Transverse colon (tissue), 4 donors: ENCODE measurements at regions not wholly inside any gene's neighbourhood (a gene's known extent, or its start where the extent isn't known, plus 50 kb on each side); places are given as distances from the start of the nearest gene placed in this dataset.

Experiments used
- DNase-seq: peaks from one replicate; pipeline ENCODE4 v3.0.0-alpha.2; 2019
- H3K27ac ChIP-seq, 4 donors: fragments of 200-600 bp; sonication (generic); 2 replicates each; pipeline ENCODE4 v1.5.1; 2016 to 2018; ENCODE audit warnings: inconsistent platforms in 4 of 4
- H3K27me3 ChIP-seq: fragments of 200-600 bp; sonication (generic); 2 replicates; pipeline ENCODE4 v1.5.1; 2017; ENCODE audit warnings: inconsistent platforms
- H3K36me3 ChIP-seq, 4 donors: fragments of 200-600 bp; sonication (generic); 2 replicates each; pipeline ENCODE4 v1.5.1; 2017 to 2019; ENCODE audit warnings: inconsistent platforms in 4 of 4
- H3K4me1 ChIP-seq, 4 donors: fragments of 200-600 bp; sonication (generic); 2 replicates each; pipeline ENCODE4 v1.5.1; 2017 to 2020; ENCODE audit warnings: inconsistent platforms in 4 of 4
- H3K4me3 ChIP-seq, 4 donors: fragments of 200-600 bp; sonication (generic); 1 replicate in 1 of 4; 2 replicates in 3 of 4; pipeline versions ENCODE4 v1.5.1 to v1.6.1; 2017 to 2019; ENCODE audit warnings: inconsistent platforms in 4 of 4
- H3K9me3 ChIP-seq, 2 donors: fragments of 200-600 bp; sonication (generic); 2 replicates each; pipeline ENCODE4 v1.5.1; 2017 to 2019; ENCODE audit warnings: inconsistent platforms in 2 of 2
- EP300 ChIP-seq: sonication (generic); formaldehyde crosslinking; IDR thresholded peaks from one replicate; pipeline ENCODE4 v1.6.1; 2017; ENCODE audit warnings: antibody characterized with exemption, low read depth
- POLR2A ChIP-seq: fragments of 450-650 bp; IDR thresholded peaks from one replicate; pipeline ENCODE4 v1.6.1; 2016; ENCODE audit warnings: antibody characterized with exemption, mild to moderate bottlenecking, moderate library complexity
- POLR2AphosphoS5 ChIP-seq, 3 donors: sonication (generic); formaldehyde crosslinking; IDR thresholded peaks; one replicate each; pipeline ENCODE4 v1.6.1; 2016; ENCODE audit warnings: antibody characterized with exemption in 3 of 3
- WGBS, 2 donors: methylation state at CpG; one replicate each; pipeline ENCODE4 v1.1.5; 2018; ENCODE audit warnings: low coverage in 1 of 2; 5-methylcytosine and 5-hydroxymethylcytosine counted together
- in situ Hi-C, 4 donors: fragments of 200-750 bp; cut with MboI; loops; one replicate each; pipeline versions ENCODE4 v1.15.0 to v1.15.1; 2017; ENCODE audit warnings: low sequenced_read_pairs in 3 of 4, low pct_ligation_motif_present in 1 of 4, low pct_unique_long_range_greater_than_20kb in 1 of 4
- intact Hi-C: fragments of 100-400 bp; cut with DNase I; formaldehyde crosslinking; loops from one replicate; pipeline ENCODE4 v1.15.1; 2023; ENCODE audit warnings: low total_unique reads
- TF ChIP-seq, protein P1 (sequence below), 5 experiments: fragments of 200-600 bp in 3 of 5; fragments of 450-650 bp in 2 of 5; sonication (generic) in 3 of 5; IDR thresholded peaks; 1 replicate in 2 of 5; 2 replicates in 3 of 5; pipeline ENCODE4 v1.5.1; 2016 to 2017; ENCODE audit warnings: antibody characterized with exemption in 5 of 5, inconsistent platforms in 3 of 5, mild to moderate bottlenecking in 2 of 5, moderate library complexity in 1 of 5

GRCh38 chr20:57774951-57775350 lies 65.1 kb upstream of the PMEPA1 start:
- Histone ChIP-seq H3K27ac (no peak overlapping the region), H3K9me3 (no peaks in the 10 kb centered on the region), H3K4me3 (no peak overlapping the region), H3K4me1 (peaks cover 0 to 3% (median 0%) of the 10 kb centered on the region in 4 donors), H3K27me3 (no peaks in the 10 kb centered on the region), H3K36me3 (no peaks in the 10 kb centered on the region)
- TF ChIP-seq EP300 (no peak), POLR2AphosphoS5 (IDR thresholded peaks at IDR 0.05) (no peak), POLR2A (no peak)
- TF ChIP-seq, protein P1, sequence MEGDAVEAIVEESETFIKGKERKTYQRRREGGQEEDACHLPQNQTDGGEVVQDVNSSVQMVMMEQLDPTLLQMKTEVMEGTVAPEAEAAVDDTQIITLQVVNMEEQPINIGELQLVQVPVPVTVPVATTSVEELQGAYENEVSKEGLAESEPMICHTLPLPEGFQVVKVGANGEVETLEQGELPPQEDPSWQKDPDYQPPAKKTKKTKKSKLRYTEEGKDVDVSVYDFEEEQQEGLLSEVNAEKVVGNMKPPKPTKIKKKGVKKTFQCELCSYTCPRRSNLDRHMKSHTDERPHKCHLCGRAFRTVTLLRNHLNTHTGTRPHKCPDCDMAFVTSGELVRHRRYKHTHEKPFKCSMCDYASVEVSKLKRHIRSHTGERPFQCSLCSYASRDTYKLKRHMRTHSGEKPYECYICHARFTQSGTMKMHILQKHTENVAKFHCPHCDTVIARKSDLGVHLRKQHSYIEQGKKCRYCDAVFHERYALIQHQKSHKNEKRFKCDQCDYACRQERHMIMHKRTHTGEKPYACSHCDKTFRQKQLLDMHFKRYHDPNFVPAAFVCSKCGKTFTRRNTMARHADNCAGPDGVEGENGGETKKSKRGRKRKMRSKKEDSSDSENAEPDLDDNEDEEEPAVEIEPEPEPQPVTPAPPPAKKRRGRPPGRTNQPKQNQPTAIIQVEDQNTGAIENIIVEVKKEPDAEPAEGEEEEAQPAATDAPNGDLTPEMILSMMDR (IDR thresholded peaks at IDR 0.05), result no peak
- intact Hi-C loops, result no loop called here
- in situ Hi-C loops, result no loop called here
- 90% methylated on average over 5 of the region's 5 CpGs; no CpG with 5 or more reads in 1 of the 2 donors for WGBS, 2 donors
- no peak for DNase-seq

DNA sequence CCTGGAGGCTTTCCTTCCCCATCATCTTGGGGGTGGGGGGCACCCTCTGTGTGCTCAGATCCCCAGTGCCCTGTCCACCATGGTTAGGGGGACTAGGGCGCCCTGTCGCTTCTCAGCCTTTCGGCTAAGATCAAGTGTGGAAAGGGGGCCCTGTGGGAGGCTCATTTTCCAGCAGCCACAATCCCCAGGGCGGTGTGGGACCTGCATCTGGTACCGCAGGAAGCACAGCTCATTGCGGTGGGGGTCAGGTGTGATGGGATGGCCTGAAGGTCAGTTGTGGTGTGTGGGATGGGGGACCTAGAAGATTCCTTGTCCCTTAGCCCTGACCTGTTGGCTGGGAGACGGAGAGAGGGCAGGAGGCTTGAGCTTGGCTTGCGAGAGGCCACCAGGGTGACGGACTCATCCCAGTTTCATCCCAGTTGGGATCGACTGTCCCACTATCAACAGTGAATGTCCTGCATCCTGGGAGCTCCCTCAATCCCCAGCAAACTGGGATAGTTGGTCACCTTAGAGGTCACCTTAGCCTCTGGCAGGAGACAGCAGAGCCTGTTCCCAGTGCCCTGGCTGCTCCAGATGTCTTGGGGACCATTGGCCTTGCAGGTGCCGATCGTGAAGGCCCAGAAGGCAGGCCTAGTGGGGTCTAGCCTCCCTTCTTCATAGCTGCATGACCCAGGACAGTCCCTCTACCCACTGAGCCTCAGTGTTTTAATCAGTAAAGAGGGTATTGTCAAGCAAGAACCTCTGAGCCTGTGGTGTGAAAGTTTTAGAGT lies 64.5 kb upstream of the PMEPA1 start:
- Histone ChIP-seq H3K4me3 (no peak overlapping the region), H3K36me3 (no peaks in the 10 kb centered on the region), H3K27ac (no peak overlapping the region), H3K27me3 (no peaks in the 10 kb centered on the region), H3K4me1 (peaks cover 0 to 3% (median 0%) of the 10 kb centered on the region in 4 donors), H3K9me3 (no peaks in the 10 kb centered on the region)
- TF ChIP-seq EP300 (no peak), POLR2A (no peak), POLR2AphosphoS5 (IDR thresholded peaks at IDR 0.05) (no peak)
- TF ChIP-seq, protein P1 (IDR thresholded peaks at IDR 0.05), result no peak
- intact Hi-C loops (no loop called here), in situ Hi-C loops (no loop called here)
- WGBS, 2 donors, result 92% methylated on average over 12 of the region's 12 CpGs; no CpG with 5 or more reads in 1 of the 2 donors
- no peak for DNase-seq

DNA sequence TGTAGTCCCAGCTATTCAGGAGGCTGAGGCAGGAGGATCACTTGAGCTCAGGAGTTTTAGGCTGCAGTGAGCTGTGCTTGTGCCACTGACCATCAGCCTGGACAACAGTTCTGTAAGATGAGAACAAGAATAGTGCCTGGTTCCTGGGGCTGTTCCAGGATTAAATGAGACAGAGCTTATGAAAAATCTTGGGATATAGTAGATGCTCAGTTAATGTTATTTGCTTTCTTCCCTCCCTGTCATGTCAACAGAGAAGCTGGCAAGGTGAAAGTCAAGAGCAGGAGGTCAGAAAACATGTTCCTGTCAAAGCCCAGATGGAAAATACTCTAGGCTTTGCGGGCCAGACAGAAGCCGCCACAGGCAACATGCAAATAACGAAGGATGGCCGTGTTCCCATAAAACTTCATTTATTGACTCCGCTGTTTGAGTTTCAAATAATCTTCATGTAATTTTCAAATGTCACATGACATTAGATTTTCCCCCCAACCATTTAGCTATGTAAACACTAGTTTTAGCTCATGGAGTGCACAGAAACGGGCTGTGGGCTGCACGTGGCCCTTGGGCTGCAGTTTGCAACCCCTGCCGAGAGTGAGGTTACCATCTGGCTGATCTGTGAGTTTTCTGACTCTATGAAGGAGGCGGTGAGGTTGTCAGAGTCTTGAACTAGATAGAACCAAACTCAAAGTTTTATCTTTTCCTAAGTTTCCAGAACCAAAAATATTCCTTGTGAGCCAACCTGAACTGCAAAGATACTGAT lies 63.4 kb upstream of the PMEPA1 start:
- Histone ChIP-seq H3K4me1 (peaks cover 0 to 3% (median 0%) of the 10 kb centered on the region in 4 donors), H3K4me3 (no peak overlapping the region), H3K9me3 (no peaks in the 10 kb centered on the region), H3K27me3 (no peaks in the 10 kb centered on the region), H3K36me3 (no peaks in the 10 kb centered on the region), H3K27ac (no peak overlapping the region)
- intact Hi-C loops (no loop called here), in situ Hi-C loops (no loop called here)
- WGBS, 2 donors, result 79 to 85% methylated on average over 9 of the region's 9 CpGs
- DNase-seq, result no peak
- TF ChIP-seq, protein P1 (IDR thresholded peaks at IDR 0.05), result no peak
- TF ChIP-seq POLR2A, result no peak
- no peak for TF ChIP-seq POLR2AphosphoS5 (IDR thresholded peaks at IDR 0.05)
- no peak for TF ChIP-seq EP300

- H3K27me3 ChIP-seq, result no peaks in the 10 kb centered on the region
- intact Hi-C loops, result no loop called here
Measured at GRCh38 chr20:57772349-57772964, 62.6 kb upstream of the PMEPA1 start.

More at GRCh38 chr20:57772349-57772964, 62.6 kb upstream of the PMEPA1 start:
- Histone ChIP-seq H3K27ac (no peak overlapping the region), H3K4me1 (peaks cover 0 to 3% (median 0%) of the 10 kb centered on the region in 4 donors), H3K9me3 (no peaks in the 10 kb centered on the region), H3K36me3 (no peaks in the 10 kb centered on the region), H3K4me3 (no peak overlapping the region)
- no peak for DNase-seq
- WGBS, 2 donors, result 75% methylated on average over 15 of the region's 15 CpGs; no CpG with 5 or more reads in 1 of the 2 donors
- TF ChIP-seq, protein P1 (IDR thresholded peaks at IDR 0.05), result no peak
- no peak for TF ChIP-seq POLR2AphosphoS5 (IDR thresholded peaks at IDR 0.05)
- no peak for TF ChIP-seq EP300
- no peak for TF ChIP-seq POLR2A
- in situ Hi-C loops, result no loop called here
